AG09309 (cell line): ENCODE measurements at regions not wholly inside any gene's neighbourhood (a gene's known extent, or its start where the extent isn't known, plus 50 kb on each side); places are given as distances from the start of the nearest gene placed in this dataset.

Experiments
- DNase-seq: peaks from one replicate; pipeline ENCODE4 v3.0.0-alpha.2; 2010; ENCODE audit warnings: low read depth
- H3K4me3 ChIP-seq: 2 replicates; pipeline ENCODE4 v1.5.1; 2011; ENCODE audit warnings: mild to moderate bottlenecking, low read depth, low read length, moderate library complexity; ENCODE audit not compliant: control insufficient read depth
- CTCF ChIP-seq: IDR thresholded peaks from 2 replicates; pipeline ENCODE4 v1.5.1; 2011; ENCODE audit warnings: mild to moderate bottlenecking, low read depth, low read length, inconsistent platforms; ENCODE audit not compliant: insufficient read depth, control insufficient read depth; ENCODE audit errors: missing control alignments

GRCh38 chr4:44038811-44039210 is 409.8 kb downstream of the KCTD8 start:
- H3K4me3 ChIP-seq, result no peak overlapping the region
- no peak for DNase-seq
- TF ChIP-seq CTCF, result no peak

GRCh38 chr4:44046491-44046890 is 402.1 kb downstream of the KCTD8 start:
- no peak for DNase-seq
- H3K4me3 ChIP-seq, result no peak overlapping the region
- TF ChIP-seq CTCF, result no peak

- TF ChIP-seq CTCF, result no peak
- DNase-seq, result no peak
- H3K4me3 ChIP-seq, result no peak overlapping the region
Observed at GRCh38 chr4:44056721-44057151, 391.9 kb downstream of the KCTD8 start.

- TF ChIP-seq CTCF, result no peak
- H3K4me3 ChIP-seq, result no peak overlapping the region
- no peak for DNase-seq
Observed at GRCh38 chr4:44070843-44071242, 377.8 kb downstream of the KCTD8 start.

- no peak overlapping the region for H3K4me3 ChIP-seq
- DNase-seq, result no peak
- TF ChIP-seq CTCF, result no peak
Observed at GRCh38 chr4:44071959-44072955, 376.4 kb downstream of the KCTD8 start.

- no peak for TF ChIP-seq CTCF
- H3K4me3 ChIP-seq, result no peak overlapping the region
- no peak for DNase-seq
Observed at GRCh38 chr4:44086753-44087152, 361.9 kb downstream of the KCTD8 start.

GRCh38 chr4:44093390-44093789 is 355.2 kb downstream of the KCTD8 start:
- DNase-seq, result no peak
- no peak for TF ChIP-seq CTCF
- no peak overlapping the region for H3K4me3 ChIP-seq
